GM21576 (cell line): ENCODE measurements at regions not wholly inside any gene's neighbourhood (a gene's known extent, or its start where the extent isn't known, plus 50 kb on each side); places are given as distances from the start of the nearest gene placed in this dataset.
"Not testable (repeated sequence)": the region's sequence is repeated elsewhere in the genome, so short reads cannot be mapped to it uniquely, and the experiment has no call there.

ENCODE experiments used
- ATAC-seq: cut with Tn5 transposase; IDR thresholded peaks from one replicate; pipeline ENCODE4 v1.9.1; 2021; ENCODE audit warnings: mild to moderate bottlenecking, moderate library complexity; ENCODE audit not compliant: unreplicated experiment

- no peak for ATAC-seq
Observed at GRCh38 chr5:92380069-92380770, 997.1 kb upstream of the ARRDC3 start.

- ATAC-seq, result no peak
Observed at GRCh38 chr5:92378966-92379611, 996.0 kb upstream of the ARRDC3 start.

GRCh38 chr5:92374859-92375258 lies 991.7 kb upstream of the ARRDC3 start:
- no peak for ATAC-seq

GRCh38 chr5:92372766-92373165 lies 989.6 kb upstream of the ARRDC3 start:
- ATAC-seq, result no peak

GRCh38 chr5:92371889-92372235 lies 988.7 kb upstream of the ARRDC3 start:
- no peak for ATAC-seq

- no peak for ATAC-seq
Observed at GRCh38 chr5:92371171-92371888, 988.2 kb upstream of the ARRDC3 start.

GRCh38 chr5:92370032-92370431 lies 986.9 kb upstream of the ARRDC3 start:
- ATAC-seq, result no peak

- ATAC-seq, result no peak
Observed at GRCh38 chr5:92369587-92369986, 986.5 kb upstream of the ARRDC3 start.

- ATAC-seq, result no peak
Observed at GRCh38 chr5:92364986-92365550, 982.0 kb upstream of the ARRDC3 start.

- no peak for ATAC-seq
Observed at GRCh38 chr5:92353107-92354030, 970.3 kb upstream of the ARRDC3 start.

GRCh38 chr5:92337772-92338234 lies 954.7 kb upstream of the ARRDC3 start:
- ATAC-seq, result no peak

GRCh38 chr5:92332039-92332438 lies 948.9 kb upstream of the ARRDC3 start:
- ATAC-seq, result no peak

- ATAC-seq, result no peak
Observed at GRCh38 chr5:92330365-92330764, 947.2 kb upstream of the ARRDC3 start.

- ATAC-seq, result no peak
Observed at GRCh38 chr5:92329759-92330158, 946.6 kb upstream of the ARRDC3 start.

- ATAC-seq, result no peak
Observed at GRCh38 chr5:92328584-92329259, 945.6 kb upstream of the ARRDC3 start.

- ATAC-seq, result no peak
Observed at GRCh38 chr5:92320446-92320845, 937.3 kb upstream of the ARRDC3 start.

GRCh38 chr5:92313385-92313784 lies 930.3 kb upstream of the ARRDC3 start:
- no peak for ATAC-seq

GRCh38 chr5:92309336-92309991 lies 926.3 kb upstream of the ARRDC3 start:
- ATAC-seq, result no peak

- no peak for ATAC-seq
Observed at GRCh38 chr5:92308679-92309078, 925.6 kb upstream of the ARRDC3 start.

- not testable (repeated sequence) for ATAC-seq
Observed at GRCh38 chr5:92302356-92302755, 919.2 kb upstream of the ARRDC3 start.
